ENCODE measurements at regions not wholly inside any gene's neighbourhood (a gene's known extent, or its start where the extent isn't known, plus 50 kb on each side); places are given as distances from the start of the nearest gene placed in this dataset.

GRCh38 chr5:124692950-124693349, 53.5 kb downstream of the ZNF608 start:
- DNase-seq (ENCODE audit: low spot score) = no peak

GRCh38 chr5:124692324-124692723, 54.1 kb downstream of the ZNF608 start:
- DNase-seq (ENCODE audit: low spot score) = no peak

DNA sequence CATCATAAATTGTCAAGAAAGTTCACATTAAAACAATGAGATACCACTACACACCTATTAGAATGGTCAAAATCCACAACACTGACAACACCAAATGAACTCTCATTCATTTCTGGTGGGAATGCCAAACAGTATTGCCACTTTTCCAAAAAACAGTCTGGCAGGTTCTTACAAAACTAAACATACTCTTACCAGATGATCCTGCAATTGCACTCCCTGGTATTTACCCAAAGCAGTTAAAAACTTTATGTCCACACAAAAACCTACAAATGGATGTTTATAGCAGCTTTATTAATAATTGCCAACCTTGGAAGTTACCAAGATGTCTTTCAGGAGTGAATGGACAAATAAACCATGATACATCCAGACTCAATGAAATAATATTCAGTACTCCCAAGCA, 56.8 kb downstream of the ZNF608 start:
- DNase-seq (ENCODE audit: low spot score) = no peak

DNA sequence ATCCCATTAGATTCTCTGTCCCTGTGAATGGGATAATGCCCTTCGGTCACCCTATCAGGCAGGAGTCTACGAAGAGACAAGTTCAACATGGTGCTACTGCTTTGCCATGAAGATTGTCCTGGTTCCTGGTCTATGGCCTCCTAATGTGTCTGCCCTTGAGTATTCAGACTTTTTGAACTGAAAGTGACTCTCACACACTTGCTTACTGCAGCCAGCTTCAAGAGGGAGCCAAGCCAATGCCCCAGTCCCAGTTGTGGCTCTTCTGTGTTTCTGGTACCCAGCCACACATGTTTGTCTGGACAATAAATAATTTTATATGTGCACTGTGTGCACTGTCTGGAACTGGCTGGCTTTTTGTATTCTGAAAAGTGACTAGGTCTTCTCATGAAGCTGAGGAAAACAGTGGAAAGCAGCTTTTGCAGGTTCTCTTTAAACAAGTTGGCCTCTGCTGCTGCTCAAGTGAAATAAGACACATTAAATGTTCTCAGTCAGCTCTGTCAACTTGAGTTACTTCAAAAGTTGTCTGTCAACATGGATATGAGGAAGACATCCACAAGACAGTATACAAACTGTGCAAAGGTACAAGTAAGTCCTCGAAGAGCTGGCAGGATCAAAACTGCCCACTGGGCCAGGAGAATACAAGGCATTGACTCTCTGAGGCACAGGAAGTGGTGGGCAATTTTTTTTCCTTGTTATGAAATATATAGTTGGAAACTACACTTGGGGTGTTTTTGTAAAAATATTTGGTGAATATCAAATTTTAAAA, 60.0 kb downstream of the ZNF608 start:
- DNase-seq (ENCODE audit: low spot score) = no peak

DNA sequence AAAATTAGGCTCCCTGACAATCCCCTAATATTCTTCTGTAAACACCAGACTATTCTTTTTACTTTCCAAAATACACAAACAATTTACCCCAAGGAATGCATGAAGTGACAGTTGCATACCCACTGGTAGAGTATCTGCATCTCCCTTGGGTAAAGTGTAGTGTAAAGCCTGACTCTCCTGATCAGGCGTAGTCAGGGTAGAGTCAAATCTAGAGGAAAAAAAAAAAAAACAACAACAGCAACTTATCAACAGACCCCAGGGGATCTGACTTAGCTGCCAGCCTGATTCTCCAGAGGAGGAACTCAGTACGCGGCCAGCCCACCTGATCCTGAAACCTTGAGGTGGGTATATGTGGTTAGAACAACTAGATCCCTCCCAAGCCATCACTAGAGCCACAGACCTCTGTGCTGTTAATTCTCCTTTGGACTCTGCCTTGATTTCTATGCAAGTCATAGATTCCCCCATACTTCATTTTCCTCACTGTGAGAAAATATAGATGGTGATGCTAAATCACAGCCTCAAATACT, 61.0 kb downstream of the ZNF608 start:
- no peak for DNase-seq (ENCODE audit: low spot score)

DNA sequence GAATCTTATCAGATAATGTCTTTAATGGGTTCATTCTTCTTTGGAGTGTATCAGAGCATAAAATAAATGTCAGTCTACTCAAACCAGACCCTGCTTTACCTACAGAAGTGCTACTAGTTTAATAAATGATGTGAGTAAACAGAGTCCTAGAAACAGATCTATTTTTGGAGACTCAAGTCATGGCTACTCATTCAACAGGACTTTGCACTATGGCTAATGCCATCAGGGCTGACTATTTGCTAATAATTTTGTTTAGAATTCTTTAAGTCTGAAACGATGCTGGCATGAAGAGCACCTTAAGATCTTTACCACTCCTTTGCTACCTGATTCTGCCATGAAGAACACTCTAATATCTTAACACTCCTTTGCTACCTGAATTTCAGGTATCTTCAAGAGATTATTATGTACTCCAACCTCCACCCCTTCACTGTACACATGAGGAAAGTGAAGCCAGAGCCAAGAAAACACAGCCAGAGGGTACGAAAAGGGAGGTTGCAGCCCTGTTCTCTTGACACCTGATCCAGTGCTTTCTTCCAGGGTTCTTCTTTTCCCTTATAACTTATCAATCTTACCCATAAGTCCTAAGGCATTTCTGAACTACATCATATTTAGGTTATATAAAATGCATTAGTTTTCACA, 62.4 kb downstream of the ZNF608 start:
- no peak for DNase-seq (ENCODE audit: low spot score)

- DNase-seq (ENCODE audit: low spot score) = no peak
These were observed 66.8 kb downstream of the ZNF608 start for GRCh38 chr5:124679578-124680199.

DNA sequence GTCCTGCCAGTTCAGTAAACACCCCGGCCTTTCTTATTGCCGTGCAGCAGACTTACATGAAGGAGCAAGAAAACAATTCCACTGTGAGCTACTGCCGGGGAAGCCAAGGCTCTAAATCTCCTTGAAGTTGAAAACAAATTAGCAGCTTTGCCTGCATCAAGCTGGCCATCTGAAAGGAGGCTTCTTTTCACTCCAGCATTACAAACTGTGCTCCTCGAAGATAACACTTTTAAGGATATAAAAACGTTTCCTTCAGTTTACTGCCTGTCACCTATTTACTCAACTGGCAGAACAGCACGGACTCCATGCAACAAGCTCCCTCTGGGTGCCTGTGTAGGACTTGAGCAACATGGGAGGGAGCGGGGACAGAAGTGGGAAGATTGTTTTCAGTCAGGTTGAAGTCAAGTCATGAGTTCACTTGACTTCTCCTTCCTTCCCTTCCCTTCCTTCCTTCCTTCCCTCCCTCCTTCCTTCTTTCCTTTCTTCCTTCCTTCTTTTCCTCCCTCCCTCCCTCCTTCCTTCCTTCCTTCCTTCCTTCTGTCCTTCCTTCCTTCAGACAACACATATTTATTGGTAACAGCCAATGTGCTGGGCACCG, 67.4 kb downstream of the ZNF608 start:
- DNase-seq (ENCODE audit: low spot score) = no peak

DNA sequence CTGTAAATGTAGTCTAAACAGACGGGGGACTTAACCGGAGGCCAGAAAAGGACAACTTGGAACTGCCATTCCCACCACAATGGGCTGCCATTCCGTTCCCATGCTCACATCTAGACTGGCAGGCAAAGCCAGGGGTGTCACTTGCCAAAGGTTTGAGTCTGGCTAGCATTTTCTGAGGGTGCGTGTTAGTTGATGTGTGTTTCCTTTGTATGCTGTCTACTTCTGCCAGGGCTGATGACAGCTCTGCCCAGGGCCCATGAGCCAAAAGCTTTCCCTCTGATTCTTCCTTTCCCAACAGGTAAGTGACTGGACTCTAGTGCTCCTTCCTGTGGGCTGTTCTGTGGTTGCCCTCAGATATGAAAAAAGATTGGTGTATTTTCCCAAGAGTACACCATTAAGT, 68.0 kb downstream of the ZNF608 start:
- DNase-seq (ENCODE audit: low spot score) = no peak

GRCh38 chr5:124677374-124678351, 68.8 kb downstream of the ZNF608 start:
- DNase-seq (ENCODE audit: low spot score) = no peak

GRCh38 chr5:124675931-124676846, 70.2 kb downstream of the ZNF608 start:
- no peak for DNase-seq (ENCODE audit: low spot score)

GRCh38 chr5:124671193-124671592, 75.2 kb downstream of the ZNF608 start:
- DNase-seq (ENCODE audit: low spot score) = no peak

GRCh38 chr5:124670722-124671184, 75.7 kb downstream of the ZNF608 start:
- DNase-seq (ENCODE audit: low spot score) = no peak

- DNase-seq (ENCODE audit: low spot score) = no peak
These were observed 76.3 kb downstream of the ZNF608 start for GRCh38 chr5:124669956-124670721.

DNA sequence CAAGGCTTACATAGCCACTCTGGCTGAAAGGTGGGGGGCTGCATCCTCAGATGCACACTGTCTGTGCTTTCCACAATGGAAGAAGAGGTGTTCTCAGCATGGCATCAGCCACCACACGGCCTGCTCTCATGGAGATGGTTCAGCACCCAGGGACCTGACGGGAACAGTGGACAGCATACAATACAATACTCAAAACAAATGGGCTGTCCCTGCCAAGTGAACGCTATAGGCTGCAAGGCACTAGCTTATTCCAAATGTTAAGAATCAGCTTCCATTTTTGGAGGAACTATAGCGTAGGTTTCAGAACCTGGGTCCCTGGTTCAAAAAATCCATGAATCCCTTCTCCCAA, 77.2 kb downstream of the ZNF608 start:
- DNase-seq (ENCODE audit: low spot score) = no peak

DNA sequence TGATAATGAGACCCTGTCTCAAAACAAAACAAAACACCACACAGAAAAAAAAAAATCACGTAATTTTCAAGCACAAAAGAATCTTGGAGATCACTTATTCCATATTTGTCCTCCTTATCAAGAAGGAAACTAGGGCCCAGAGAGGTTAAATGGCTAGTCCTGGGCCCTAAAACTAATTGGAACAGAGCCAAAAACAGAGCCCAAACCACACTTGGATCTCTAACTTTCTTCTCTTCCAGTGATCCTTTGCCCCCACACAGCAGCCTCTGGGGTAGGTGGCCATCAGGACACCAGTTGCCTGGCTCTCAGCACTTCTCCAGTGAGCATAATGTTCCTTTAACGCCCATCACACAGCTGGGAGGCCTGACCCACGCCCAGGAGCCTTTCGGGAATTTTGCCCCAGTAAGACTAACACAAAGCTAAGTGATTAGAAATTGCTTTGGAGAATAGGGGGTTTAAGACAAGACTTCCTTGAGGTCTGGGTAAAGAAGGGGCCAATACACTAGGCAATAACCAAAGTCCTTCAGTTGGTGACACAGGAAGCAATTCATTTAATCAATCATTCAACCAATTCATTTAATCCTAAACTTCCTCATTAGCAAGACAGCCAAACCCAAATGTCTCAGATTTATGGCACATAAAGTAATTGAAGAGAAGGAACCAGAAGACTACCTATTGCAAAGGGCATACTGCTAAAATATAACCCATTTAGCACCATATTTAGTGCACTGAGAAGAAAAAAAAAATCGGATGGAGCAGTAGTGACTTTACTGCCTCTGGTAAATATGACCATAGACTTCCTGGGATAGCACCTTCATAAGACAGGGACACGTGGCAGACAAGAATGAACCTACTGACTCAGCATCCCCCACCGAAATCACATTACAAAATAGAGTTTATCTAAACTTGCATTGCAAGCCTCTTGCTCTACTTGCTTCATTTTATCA, 77.8 kb downstream of the ZNF608 start:
- no peak for DNase-seq (ENCODE audit: low spot score)

- DNase-seq (ENCODE audit: low spot score) = no peak
These were observed 80.8 kb downstream of the ZNF608 start for GRCh38 chr5:124665625-124666024.

- no peak for DNase-seq (ENCODE audit: low spot score)
These were observed 81.4 kb downstream of the ZNF608 start for GRCh38 chr5:124665035-124665434.
